ENCODE measurements at regions not wholly inside any gene's neighbourhood (a gene's known extent, or its start where the extent isn't known, plus 50 kb on each side); places are given as distances from the start of the nearest gene placed in this dataset.

GRCh38 chr14:46325777-46326176 lies 325.8 kb downstream of the RPL10L start:
- Mint-ChIP-seq H3K4me3 (no peak overlapping the region), H3K27ac (no peak overlapping the region), H3K4me1 (peaks cover 18% of the 10 kb centered on the region), H3K9me3 (0 out of 2 replicates have a peak, but pooled peaks cover 3% of the 10 kb centered on the region), H3K36me3 (0 out of 2 replicates have a peak, but pooled peaks cover 2% of the 10 kb centered on the region), H3K27me3 (ENCODE audit: low read depth) (peaks cover 71% of the 10 kb centered on the region)
- POLR2A ChIA-PET = no interaction called here
- CTCF ChIA-PET = interaction anchor here (0.6 to 1.2 kb wide), 2 partner anchors 10 to 66 kb away, joined by 3 to 4 read pairs; no protein-coding TSS in a partner anchor
- DNase-seq (ENCODE audit: low spot score) (no peak), ATAC-seq (no peak)
- no peak for TF ChIP-seq MYBL2 (CRISPR knock-in tag; IDR thresholded peaks at IDR 0.05)
- no peak for TF ChIP-seq USF1 (CRISPR knock-in tag; IDR thresholded peaks at IDR 0.05)
- TF ChIP-seq, protein P1, sequence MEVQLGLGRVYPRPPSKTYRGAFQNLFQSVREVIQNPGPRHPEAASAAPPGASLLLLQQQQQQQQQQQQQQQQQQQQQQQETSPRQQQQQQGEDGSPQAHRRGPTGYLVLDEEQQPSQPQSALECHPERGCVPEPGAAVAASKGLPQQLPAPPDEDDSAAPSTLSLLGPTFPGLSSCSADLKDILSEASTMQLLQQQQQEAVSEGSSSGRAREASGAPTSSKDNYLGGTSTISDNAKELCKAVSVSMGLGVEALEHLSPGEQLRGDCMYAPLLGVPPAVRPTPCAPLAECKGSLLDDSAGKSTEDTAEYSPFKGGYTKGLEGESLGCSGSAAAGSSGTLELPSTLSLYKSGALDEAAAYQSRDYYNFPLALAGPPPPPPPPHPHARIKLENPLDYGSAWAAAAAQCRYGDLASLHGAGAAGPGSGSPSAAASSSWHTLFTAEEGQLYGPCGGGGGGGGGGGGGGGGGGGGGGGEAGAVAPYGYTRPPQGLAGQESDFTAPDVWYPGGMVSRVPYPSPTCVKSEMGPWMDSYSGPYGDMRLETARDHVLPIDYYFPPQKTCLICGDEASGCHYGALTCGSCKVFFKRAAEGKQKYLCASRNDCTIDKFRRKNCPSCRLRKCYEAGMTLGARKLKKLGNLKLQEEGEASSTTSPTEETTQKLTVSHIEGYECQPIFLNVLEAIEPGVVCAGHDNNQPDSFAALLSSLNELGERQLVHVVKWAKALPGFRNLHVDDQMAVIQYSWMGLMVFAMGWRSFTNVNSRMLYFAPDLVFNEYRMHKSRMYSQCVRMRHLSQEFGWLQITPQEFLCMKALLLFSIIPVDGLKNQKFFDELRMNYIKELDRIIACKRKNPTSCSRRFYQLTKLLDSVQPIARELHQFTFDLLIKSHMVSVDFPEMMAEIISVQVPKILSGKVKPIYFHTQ (CRISPR knock-in tag; IDR thresholded peaks at IDR 0.05) = no peak
- no peak for TF ChIP-seq ZNF219 (CRISPR knock-in tag; IDR thresholded peaks at IDR 0.05; ENCODE audit: borderline replicate concordance)
- no peak for TF ChIP-seq MAX (CRISPR knock-in tag; IDR thresholded peaks at IDR 0.05)

GRCh38 chr14:46325157-46325556 lies 326.4 kb downstream of the RPL10L start:
- 0 out of 2 replicates have a peak, but pooled peaks cover 3% of the 10 kb centered on the region for H3K9me3 Mint-ChIP-seq
- no peak overlapping the region for H3K4me3 Mint-ChIP-seq
- H3K4me1 Mint-ChIP-seq = peaks cover 18% of the 10 kb centered on the region
- DNase-seq (ENCODE audit: low spot score) = no peak
- 0 out of 2 replicates have a peak, but pooled peaks cover 2% of the 10 kb centered on the region for H3K36me3 Mint-ChIP-seq
- TF ChIP-seq ZNF423 (CRISPR knock-in tag; IDR thresholded peaks at IDR 0.05) = no peak
- TF ChIP-seq MXD4 (CRISPR knock-in tag; IDR thresholded peaks at IDR 0.05; ENCODE audit: borderline replicate concordance) = no peak
- no peak for TF ChIP-seq NR2C2 (CRISPR knock-in tag; IDR thresholded peaks at IDR 0.05)
- TF ChIP-seq, protein P2, sequence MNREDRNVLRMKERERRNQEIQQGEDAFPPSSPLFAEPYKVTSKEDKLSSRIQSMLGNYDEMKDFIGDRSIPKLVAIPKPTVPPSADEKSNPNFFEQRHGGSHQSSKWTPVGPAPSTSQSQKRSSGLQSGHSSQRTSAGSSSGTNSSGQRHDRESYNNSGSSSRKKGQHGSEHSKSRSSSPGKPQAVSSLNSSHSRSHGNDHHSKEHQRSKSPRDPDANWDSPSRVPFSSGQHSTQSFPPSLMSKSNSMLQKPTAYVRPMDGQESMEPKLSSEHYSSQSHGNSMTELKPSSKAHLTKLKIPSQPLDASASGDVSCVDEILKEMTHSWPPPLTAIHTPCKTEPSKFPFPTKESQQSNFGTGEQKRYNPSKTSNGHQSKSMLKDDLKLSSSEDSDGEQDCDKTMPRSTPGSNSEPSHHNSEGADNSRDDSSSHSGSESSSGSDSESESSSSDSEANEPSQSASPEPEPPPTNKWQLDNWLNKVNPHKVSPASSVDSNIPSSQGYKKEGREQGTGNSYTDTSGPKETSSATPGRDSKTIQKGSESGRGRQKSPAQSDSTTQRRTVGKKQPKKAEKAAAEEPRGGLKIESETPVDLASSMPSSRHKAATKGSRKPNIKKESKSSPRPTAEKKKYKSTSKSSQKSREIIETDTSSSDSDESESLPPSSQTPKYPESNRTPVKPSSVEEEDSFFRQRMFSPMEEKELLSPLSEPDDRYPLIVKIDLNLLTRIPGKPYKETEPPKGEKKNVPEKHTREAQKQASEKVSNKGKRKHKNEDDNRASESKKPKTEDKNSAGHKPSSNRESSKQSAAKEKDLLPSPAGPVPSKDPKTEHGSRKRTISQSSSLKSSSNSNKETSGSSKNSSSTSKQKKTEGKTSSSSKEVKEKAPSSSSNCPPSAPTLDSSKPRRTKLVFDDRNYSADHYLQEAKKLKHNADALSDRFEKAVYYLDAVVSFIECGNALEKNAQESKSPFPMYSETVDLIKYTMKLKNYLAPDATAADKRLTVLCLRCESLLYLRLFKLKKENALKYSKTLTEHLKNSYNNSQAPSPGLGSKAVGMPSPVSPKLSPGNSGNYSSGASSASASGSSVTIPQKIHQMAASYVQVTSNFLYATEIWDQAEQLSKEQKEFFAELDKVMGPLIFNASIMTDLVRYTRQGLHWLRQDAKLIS (CRISPR knock-in tag; IDR thresholded peaks at IDR 0.05; ENCODE audit: borderline replicate concordance) = no peak
- POLR2A ChIA-PET = no interaction called here
- CTCF ChIA-PET = interaction anchor here (0.6 to 1.2 kb wide), 2 partner anchors 11 to 66 kb away, joined by 3 to 4 read pairs; no protein-coding TSS in a partner anchor
- peaks cover 72% of the 10 kb centered on the region for H3K27me3 Mint-ChIP-seq (ENCODE audit: low read depth)
- no peak overlapping the region for H3K27ac Mint-ChIP-seq
- peak; percentile 53 for ATAC-seq

DNA sequence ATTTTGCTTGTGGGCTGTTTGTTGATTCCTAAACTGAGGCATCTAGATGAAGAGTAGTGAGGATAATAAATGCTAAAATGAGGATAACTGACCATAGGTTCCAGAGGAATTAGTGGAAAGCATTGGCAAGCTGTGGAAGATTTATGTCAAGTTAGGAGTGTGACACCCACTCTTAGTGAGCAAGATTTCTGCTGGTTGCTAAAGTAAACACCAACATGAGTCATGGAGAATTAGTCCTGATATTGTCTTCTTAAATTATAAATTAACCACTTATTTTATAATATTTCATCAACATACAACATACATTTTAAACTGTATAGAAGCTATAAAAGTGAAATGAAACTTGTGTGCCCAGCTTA lies 328.2 kb downstream of the RPL10L start:
- H3K27me3 Mint-ChIP-seq (ENCODE audit: low read depth) = peaks cover 80% of the 10 kb centered on the region
- CTCF ChIA-PET = no interaction called here
- H3K27ac Mint-ChIP-seq = no peak overlapping the region
- peaks cover 18% of the 10 kb centered on the region for H3K4me1 Mint-ChIP-seq
- no peak overlapping the region for H3K4me3 Mint-ChIP-seq
- POLR2A ChIA-PET = no interaction called here
- TF ChIP-seq HMGA2 (CRISPR knock-in tag; IDR thresholded peaks at IDR 0.05) = no peak
- TF ChIP-seq CREB1 (CRISPR knock-in tag; IDR thresholded peaks at IDR 0.05) = no peak
- TF ChIP-seq, protein P2 (CRISPR knock-in tag; IDR thresholded peaks at IDR 0.05; ENCODE audit: borderline replicate concordance) = no peak
- no peak for TF ChIP-seq E2F5 (CRISPR knock-in tag; IDR thresholded peaks at IDR 0.05)
- no peak for TF ChIP-seq SP1 (CRISPR knock-in tag; conservative IDR thresholded peaks at IDR 0.05)
- TF ChIP-seq NR1H2 (CRISPR knock-in tag; IDR thresholded peaks at IDR 0.05) = no peak
- no peak for TF ChIP-seq MLX (CRISPR knock-in tag; IDR thresholded peaks at IDR 0.05)
- TF ChIP-seq CBFB (CRISPR knock-in tag; IDR thresholded peaks at IDR 0.05; ENCODE audit: low read depth) = no peak
- DNase-seq (ENCODE audit: low spot score) = no peak
- H3K9me3 Mint-ChIP-seq = 0 out of 2 replicates have a peak, but pooled peaks cover 2% of the 10 kb centered on the region
- ATAC-seq = no peak
- H3K36me3 Mint-ChIP-seq = 0 out of 2 replicates have a peak, but pooled peaks cover 1% of the 10 kb centered on the region
